ENCODE measurements at regions not wholly inside any gene's neighbourhood (a gene's known extent, or its start where the extent isn't known, plus 50 kb on each side); places are given as distances from the start of the nearest gene placed in this dataset.

DNA sequence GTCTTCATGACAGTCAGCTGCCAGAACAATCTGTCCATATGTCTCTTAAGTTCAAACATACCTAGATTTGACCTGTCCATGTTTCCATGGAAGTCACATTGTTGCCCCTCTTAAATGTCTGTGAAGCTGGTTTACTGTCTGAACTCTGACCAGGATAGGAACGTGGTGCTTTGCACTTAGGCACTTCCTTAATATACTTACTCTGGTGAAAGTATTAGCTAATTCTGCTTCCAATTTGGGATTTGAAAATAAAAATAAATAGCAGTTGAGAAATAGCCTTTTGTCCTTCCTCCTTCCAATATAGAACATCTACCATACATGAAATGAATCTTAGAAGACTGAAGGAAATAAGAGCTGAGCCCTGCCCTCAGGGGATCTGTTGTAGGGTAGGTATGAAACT lies 524.5 kb upstream of the CLINT1 start:
- Histone ChIP-seq H3K4me1 (peaks cover 20% of the 10 kb centered on the region), H3K9me3 (no peaks in the 10 kb centered on the region), H3K36me3 (no peaks in the 10 kb centered on the region), H3K4me3 (no peak overlapping the region), H3K27ac (peak overlapping the region; percentile 36), H3K27me3 (no peaks in the 10 kb centered on the region)
- DNase-seq (ENCODE audit: low spot score in 2 of 2): no peak
- 52% methylated on average over 1 of the region's 1 CpG for WGBS
- TF ChIP-seq, protein P1, sequence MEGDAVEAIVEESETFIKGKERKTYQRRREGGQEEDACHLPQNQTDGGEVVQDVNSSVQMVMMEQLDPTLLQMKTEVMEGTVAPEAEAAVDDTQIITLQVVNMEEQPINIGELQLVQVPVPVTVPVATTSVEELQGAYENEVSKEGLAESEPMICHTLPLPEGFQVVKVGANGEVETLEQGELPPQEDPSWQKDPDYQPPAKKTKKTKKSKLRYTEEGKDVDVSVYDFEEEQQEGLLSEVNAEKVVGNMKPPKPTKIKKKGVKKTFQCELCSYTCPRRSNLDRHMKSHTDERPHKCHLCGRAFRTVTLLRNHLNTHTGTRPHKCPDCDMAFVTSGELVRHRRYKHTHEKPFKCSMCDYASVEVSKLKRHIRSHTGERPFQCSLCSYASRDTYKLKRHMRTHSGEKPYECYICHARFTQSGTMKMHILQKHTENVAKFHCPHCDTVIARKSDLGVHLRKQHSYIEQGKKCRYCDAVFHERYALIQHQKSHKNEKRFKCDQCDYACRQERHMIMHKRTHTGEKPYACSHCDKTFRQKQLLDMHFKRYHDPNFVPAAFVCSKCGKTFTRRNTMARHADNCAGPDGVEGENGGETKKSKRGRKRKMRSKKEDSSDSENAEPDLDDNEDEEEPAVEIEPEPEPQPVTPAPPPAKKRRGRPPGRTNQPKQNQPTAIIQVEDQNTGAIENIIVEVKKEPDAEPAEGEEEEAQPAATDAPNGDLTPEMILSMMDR (IDR thresholded peaks at IDR 0.05): no peak
- TF ChIP-seq EP300 (IDR thresholded peaks at IDR 0.05) (no peak), POLR2AphosphoS5 (IDR thresholded peaks at IDR 0.05) (no peak), POLR2A (IDR thresholded peaks at IDR 0.05) (no peak)

DNA sequence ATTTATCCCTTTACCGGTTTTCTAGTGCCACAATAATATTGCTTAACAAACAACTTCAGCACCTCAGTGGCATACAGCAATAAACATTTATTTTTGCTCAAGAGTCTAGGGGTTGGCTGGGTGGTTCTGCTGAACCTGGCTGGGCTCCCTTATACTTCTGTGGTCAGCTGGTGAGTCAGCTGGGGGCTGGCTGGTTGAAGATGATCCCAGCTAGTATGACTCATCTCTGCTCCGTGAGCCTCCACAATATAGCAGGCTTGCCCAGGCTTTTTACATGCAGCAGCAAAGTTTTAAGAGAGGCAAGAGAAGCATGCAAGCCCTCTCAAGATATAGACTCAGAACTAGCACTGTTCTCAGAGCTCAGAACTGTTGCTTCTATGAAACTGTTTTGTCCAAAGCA lies 523.5 kb upstream of the CLINT1 start:
- peaks cover 20% of the 10 kb centered on the region for H3K4me1 ChIP-seq
- peak overlapping the region; percentile 36 for H3K27ac ChIP-seq
- WGBS: 42% methylated on average over 2 of the region's 2 CpGs
- DNase-seq (ENCODE audit: low spot score in 2 of 2): peak; percentile 84 to 87
- no peak overlapping the region for H3K4me3 ChIP-seq
- no peaks in the 10 kb centered on the region for H3K36me3 ChIP-seq
- H3K9me3 ChIP-seq: peaks cover 4% of the 10 kb centered on the region
- TF ChIP-seq, protein P1 (IDR thresholded peaks at IDR 0.05): no peak
- TF ChIP-seq EP300 (IDR thresholded peaks at IDR 0.05) (no peak), POLR2A (IDR thresholded peaks at IDR 0.05) (no peak), POLR2AphosphoS5 (IDR thresholded peaks at IDR 0.05) (no peak)
- no peaks in the 10 kb centered on the region for H3K27me3 ChIP-seq

DNA sequence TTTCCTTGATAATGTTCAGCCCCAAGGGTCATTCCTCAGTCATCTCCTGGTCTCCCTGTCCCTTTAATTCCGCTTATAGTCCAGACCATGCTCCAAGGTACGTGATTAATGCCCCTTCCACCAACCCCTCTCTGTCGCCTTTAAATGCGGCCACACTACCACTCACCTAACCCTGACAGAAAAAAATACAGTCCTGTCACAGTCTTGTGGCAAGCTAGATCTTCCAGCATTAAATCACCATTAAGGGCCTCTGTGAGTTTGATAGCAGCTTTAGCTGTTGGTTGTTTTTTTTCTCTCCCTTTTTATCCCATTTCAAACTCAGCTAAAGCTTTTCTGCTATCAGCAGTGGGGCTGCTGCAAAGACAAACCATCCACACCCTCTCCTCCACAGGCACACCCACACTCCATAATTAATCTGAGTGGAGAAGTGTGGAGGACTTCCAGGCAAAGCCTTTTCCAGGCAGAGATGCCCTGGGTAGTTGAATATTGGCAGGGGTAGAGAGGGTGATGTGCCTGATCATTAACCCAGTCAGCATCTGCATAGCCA lies 522.7 kb upstream of the CLINT1 start:
- no peak for DNase-seq (ENCODE audit: low spot score in 2 of 2)
- peaks cover 20% of the 10 kb centered on the region for H3K4me1 ChIP-seq
- no peaks in the 10 kb centered on the region for H3K27me3 ChIP-seq
- H3K36me3 ChIP-seq: no peaks in the 10 kb centered on the region
- 85% methylated on average over 4 of the region's 4 CpGs for WGBS
- H3K9me3 ChIP-seq: peaks cover 7% of the 10 kb centered on the region
- TF ChIP-seq, protein P1 (IDR thresholded peaks at IDR 0.05): no peak
- TF ChIP-seq EP300 (IDR thresholded peaks at IDR 0.05) (no peak), POLR2AphosphoS5 (IDR thresholded peaks at IDR 0.05) (no peak), POLR2A (IDR thresholded peaks at IDR 0.05) (no peak)
- no peak overlapping the region for H3K4me3 ChIP-seq
- H3K27ac ChIP-seq: no peak overlapping the region

DNA sequence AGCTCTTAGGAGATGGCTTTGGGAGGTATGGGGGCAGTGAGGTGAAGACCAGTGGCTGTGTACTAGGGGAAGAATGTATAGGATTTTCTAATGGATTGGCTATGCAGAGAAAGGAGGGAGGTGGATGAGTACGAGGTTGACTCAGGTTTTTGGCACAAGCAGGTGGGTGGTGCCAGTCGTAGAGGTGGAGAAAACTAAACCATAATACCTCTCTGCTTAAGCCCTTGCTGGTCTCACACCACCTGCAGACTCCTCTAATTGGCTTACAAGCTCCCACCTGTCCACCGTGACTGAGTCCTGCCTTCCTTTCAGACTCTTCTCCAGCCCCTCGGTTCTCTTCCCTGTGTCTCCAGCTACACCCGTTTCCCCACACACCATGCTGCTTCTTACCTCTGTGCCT lies 521.7 kb upstream of the CLINT1 start:
- H3K4me3 ChIP-seq: no peak overlapping the region
- TF ChIP-seq, protein P1 (IDR thresholded peaks at IDR 0.05): no peak
- TF ChIP-seq EP300 (IDR thresholded peaks at IDR 0.05) (no peak), POLR2AphosphoS5 (IDR thresholded peaks at IDR 0.05) (no peak), POLR2A (IDR thresholded peaks at IDR 0.05) (no peak)
- H3K36me3 ChIP-seq: no peaks in the 10 kb centered on the region
- 54% methylated on average over 5 of the region's 5 CpGs for WGBS
- H3K9me3 ChIP-seq: peaks cover 7% of the 10 kb centered on the region
- no peaks in the 10 kb centered on the region for H3K27me3 ChIP-seq
- peaks cover 20% of the 10 kb centered on the region for H3K4me1 ChIP-seq
- H3K27ac ChIP-seq: no peak overlapping the region
- no peak for DNase-seq (ENCODE audit: low spot score in 2 of 2)

DNA sequence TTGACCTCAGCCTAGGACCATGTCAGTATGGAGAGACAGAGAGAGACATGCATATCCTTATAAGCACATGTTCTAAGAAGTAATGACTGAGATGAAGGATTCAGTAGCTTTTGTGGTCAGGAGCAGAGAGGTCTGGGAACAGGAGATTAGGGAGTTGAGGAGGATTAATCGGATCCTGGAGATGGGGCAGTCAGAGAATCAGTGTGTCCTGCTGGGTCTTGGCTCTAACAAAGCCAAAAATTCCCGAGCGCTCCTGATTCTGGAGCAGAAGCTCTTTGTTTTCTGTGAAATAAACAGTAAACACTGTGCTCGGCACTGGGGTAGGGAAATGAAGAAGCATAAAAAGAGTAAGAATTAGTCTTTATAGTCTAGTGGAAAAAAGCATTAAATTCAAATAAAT lies 520.0 kb upstream of the CLINT1 start:
- H3K4me3 ChIP-seq: no peak overlapping the region
- no peak for TF ChIP-seq POLR2A (IDR thresholded peaks at IDR 0.05)
- TF ChIP-seq POLR2AphosphoS5 (IDR thresholded peaks at IDR 0.05): no peak
- TF ChIP-seq, protein P1 (IDR thresholded peaks at IDR 0.05): no peak
- no peak for TF ChIP-seq EP300 (IDR thresholded peaks at IDR 0.05)
- 91% methylated on average over 4 of the region's 4 CpGs for WGBS
- no peak for DNase-seq (ENCODE audit: low spot score in 2 of 2)
- H3K27me3 ChIP-seq: no peaks in the 10 kb centered on the region
- peaks cover 7% of the 10 kb centered on the region for H3K9me3 ChIP-seq
- H3K4me1 ChIP-seq: peaks cover 20% of the 10 kb centered on the region
- no peaks in the 10 kb centered on the region for H3K36me3 ChIP-seq
- no peak overlapping the region for H3K27ac ChIP-seq
